ENCODE measurements at regions not wholly inside any gene's neighbourhood (a gene's known extent, or its start where the extent isn't known, plus 50 kb on each side); places are given as distances from the start of the nearest gene placed in this dataset.

DNA sequence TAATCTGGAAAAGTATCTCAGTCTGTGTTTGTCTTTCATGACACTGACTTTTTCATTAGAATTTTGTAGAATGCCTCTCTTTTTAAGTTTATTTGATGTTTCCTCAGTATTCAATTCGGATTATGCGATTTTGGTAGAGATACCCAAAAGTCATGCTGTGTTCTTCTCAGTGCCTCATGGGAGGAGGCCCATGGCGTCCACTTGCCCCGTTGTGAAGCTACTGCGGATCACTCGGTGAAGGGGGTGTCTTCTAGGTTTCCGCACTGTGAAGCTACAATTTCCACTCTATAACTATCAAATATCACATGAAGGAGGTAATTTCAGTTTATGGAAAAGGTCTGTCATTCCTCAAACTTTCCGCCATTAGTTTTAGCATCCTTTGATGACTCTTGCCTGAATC, 794.0 kb downstream of the TBC1D22A start:
- ATAC-seq: no peak
- RAD21 ChIA-PET (ENCODE audit: low non-redundant PET in 1 of 2, low total read pairs in 2 of 2, uncharacterized antibody in 2 of 2, unreplicated experiment in 2 of 2): no interaction called here

More for the DNA sequence above, 794.0 kb downstream of the TBC1D22A start:
- Histone ChIP-seq H3K4me3 (replicated peaks in 1 of 2; ENCODE audit: low read depth in 1 of 2, low read length in 2 of 2) (no peak overlapping the region), H4K20me1 (ENCODE audit: insufficient read depth) (no peaks in the 10 kb centered on the region), H3K79me2 (ENCODE audit: insufficient read depth, low read length) (no peaks in the 10 kb centered on the region), H3K36me3 (ENCODE audit: control insufficient read depth in 1 of 2, insufficient read depth in 2 of 2, low read length in 2 of 2) (no peaks in the 10 kb centered on the region), H3K4me2 (ENCODE audit: low read length) (no peak overlapping the region), H3K9me3 (ENCODE audit: control insufficient read depth in 1 of 2, insufficient read depth in 1 of 2, low read depth in 1 of 2, low read length in 2 of 2) (no peaks in the 10 kb centered on the region), H3K9ac (ENCODE audit: low read length) (no peak overlapping the region), H2AFZ (ENCODE audit: low read depth, low read length, poor library complexity, severe bottlenecking) (no peak overlapping the region), H3K27ac (ENCODE audit: low read depth, low read length) (no peak overlapping the region), H3K4me1 (ENCODE audit: control insufficient read depth in 1 of 2, insufficient read depth in 2 of 2, low read length in 2 of 2) (no peaks in the 10 kb centered on the region), H3K9me2 (ENCODE audit: insufficient read depth) (no peaks in the 10 kb centered on the region), H3K27me3 (ENCODE audit: insufficient read depth, low read length) (0 out of 2 replicates have a peak, but pooled peaks cover 5% of the 10 kb centered on the region)
- TF ChIP-seq EGR1 (IDR thresholded peaks at IDR 0.05; ENCODE audit: low read depth) (no peak), ZFX (IDR thresholded peaks at IDR 0.05) (no peak), SRF (IDR thresholded peaks at IDR 0.05; ENCODE audit: low read depth) (no peak), TCF7L2 (IDR thresholded peaks at IDR 0.05; ENCODE audit: borderline replicate concordance, extremely low read depth, insufficient read depth, insufficient read length) (no peak), CEBPB (IDR thresholded peaks at IDR 0.05; ENCODE audit: low read depth) (no peak), POLR2AphosphoS5 (IDR thresholded peaks at IDR 0.05; ENCODE audit: low read depth, low read length) (no peak), YY1 (IDR thresholded peaks at IDR 0.05; ENCODE audit: extremely low read depth, insufficient replicate concordance, low read depth, low read length) (no peak), ZNF274 (IDR thresholded peaks at IDR 0.05; ENCODE audit: low read depth, low read length) (no peak), RAD21 (IDR thresholded peaks at IDR 0.05; ENCODE audit: low read depth) (no peak), ELF1 (IDR thresholded peaks at IDR 0.05; ENCODE audit: borderline replicate concordance, low read depth) (no peak), SP1 (IDR thresholded peaks at IDR 0.05; ENCODE audit: low read depth) (no peak), JUND (IDR thresholded peaks at IDR 0.05) (no peak), CBX3 (IDR thresholded peaks at IDR 0.05; ENCODE audit: low read depth) (no peak), POLR2A (IDR thresholded peaks at IDR 0.05; ENCODE audit: borderline replicate concordance, extremely low read depth, insufficient read depth, insufficient read length) (no peak), EZH2 (IDR thresholded peaks at IDR 0.05) (no peak)
- TF ChIP-seq, protein P1, sequence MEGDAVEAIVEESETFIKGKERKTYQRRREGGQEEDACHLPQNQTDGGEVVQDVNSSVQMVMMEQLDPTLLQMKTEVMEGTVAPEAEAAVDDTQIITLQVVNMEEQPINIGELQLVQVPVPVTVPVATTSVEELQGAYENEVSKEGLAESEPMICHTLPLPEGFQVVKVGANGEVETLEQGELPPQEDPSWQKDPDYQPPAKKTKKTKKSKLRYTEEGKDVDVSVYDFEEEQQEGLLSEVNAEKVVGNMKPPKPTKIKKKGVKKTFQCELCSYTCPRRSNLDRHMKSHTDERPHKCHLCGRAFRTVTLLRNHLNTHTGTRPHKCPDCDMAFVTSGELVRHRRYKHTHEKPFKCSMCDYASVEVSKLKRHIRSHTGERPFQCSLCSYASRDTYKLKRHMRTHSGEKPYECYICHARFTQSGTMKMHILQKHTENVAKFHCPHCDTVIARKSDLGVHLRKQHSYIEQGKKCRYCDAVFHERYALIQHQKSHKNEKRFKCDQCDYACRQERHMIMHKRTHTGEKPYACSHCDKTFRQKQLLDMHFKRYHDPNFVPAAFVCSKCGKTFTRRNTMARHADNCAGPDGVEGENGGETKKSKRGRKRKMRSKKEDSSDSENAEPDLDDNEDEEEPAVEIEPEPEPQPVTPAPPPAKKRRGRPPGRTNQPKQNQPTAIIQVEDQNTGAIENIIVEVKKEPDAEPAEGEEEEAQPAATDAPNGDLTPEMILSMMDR (IDR thresholded peaks at IDR 0.05 in 2 of 3, conservative IDR thresholded peaks at IDR 0.05 in 1 of 3; ENCODE audit: borderline replicate concordance in 1 of 3, insufficient read depth in 1 of 3, low read depth in 2 of 3, low read length in 2 of 3): no peak
- TF ChIP-seq, protein P2, sequence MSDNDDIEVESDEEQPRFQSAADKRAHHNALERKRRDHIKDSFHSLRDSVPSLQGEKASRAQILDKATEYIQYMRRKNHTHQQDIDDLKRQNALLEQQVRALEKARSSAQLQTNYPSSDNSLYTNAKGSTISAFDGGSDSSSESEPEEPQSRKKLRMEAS (IDR thresholded peaks at IDR 0.05): no peak
- TF ChIP-seq, protein P3, sequence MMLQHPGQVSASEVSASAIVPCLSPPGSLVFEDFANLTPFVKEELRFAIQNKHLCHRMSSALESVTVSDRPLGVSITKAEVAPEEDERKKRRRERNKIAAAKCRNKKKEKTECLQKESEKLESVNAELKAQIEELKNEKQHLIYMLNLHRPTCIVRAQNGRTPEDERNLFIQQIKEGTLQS (IDR thresholded peaks at IDR 0.05): no peak
- TF ChIP-seq, protein P4, sequence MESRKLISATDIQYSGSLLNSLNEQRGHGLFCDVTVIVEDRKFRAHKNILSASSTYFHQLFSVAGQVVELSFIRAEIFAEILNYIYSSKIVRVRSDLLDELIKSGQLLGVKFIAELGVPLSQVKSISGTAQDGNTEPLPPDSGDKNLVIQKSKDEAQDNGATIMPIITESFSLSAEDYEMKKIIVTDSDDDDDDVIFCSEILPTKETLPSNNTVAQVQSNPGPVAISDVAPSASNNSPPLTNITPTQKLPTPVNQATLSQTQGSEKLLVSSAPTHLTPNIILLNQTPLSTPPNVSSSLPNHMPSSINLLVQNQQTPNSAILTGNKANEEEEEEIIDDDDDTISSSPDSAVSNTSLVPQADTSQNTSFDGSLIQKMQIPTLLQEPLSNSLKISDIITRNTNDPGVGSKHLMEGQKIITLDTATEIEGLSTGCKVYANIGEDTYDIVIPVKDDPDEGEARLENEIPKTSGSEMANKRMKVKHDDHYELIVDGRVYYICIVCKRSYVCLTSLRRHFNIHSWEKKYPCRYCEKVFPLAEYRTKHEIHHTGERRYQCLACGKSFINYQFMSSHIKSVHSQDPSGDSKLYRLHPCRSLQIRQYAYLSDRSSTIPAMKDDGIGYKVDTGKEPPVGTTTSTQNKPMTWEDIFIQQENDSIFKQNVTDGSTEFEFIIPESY (IDR thresholded peaks at IDR 0.05; ENCODE audit: extremely low read depth, insufficient replicate concordance, low read length): no peak
- TF ChIP-seq, protein P5, sequence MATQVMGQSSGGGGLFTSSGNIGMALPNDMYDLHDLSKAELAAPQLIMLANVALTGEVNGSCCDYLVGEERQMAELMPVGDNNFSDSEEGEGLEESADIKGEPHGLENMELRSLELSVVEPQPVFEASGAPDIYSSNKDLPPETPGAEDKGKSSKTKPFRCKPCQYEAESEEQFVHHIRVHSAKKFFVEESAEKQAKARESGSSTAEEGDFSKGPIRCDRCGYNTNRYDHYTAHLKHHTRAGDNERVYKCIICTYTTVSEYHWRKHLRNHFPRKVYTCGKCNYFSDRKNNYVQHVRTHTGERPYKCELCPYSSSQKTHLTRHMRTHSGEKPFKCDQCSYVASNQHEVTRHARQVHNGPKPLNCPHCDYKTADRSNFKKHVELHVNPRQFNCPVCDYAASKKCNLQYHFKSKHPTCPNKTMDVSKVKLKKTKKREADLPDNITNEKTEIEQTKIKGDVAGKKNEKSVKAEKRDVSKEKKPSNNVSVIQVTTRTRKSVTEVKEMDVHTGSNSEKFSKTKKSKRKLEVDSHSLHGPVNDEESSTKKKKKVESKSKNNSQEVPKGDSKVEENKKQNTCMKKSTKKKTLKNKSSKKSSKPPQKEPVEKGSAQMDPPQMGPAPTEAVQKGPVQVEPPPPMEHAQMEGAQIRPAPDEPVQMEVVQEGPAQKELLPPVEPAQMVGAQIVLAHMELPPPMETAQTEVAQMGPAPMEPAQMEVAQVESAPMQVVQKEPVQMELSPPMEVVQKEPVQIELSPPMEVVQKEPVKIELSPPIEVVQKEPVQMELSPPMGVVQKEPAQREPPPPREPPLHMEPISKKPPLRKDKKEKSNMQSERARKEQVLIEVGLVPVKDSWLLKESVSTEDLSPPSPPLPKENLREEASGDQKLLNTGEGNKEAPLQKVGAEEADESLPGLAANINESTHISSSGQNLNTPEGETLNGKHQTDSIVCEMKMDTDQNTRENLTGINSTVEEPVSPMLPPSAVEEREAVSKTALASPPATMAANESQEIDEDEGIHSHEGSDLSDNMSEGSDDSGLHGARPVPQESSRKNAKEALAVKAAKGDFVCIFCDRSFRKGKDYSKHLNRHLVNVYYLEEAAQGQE (IDR thresholded peaks at IDR 0.05; ENCODE audit: low read depth): no peak
- intact Hi-C loops (cut with micrococcal nuclease): no loop called here
- DNase-seq (ENCODE audit: low read depth, low spot score): no peak
- CTCF ChIA-PET: no interaction called here
- POLR2A ChIA-PET: no interaction called here
- BruUV-seq (replicated peaks): no TSS peak
